Panc1 (cell line): ENCODE measurements at regions not wholly inside any gene's neighbourhood (a gene's known extent, or its start where the extent isn't known, plus 50 kb on each side); places are given as distances from the start of the nearest gene placed in this dataset.

Experiments used
- CTCF ChIP-seq: fragments of 450-650 bp; IDR thresholded peaks from 2 replicates; pipeline ENCODE4 v1.5.1; 2017; ENCODE audit warnings: mild to moderate bottlenecking
- POLR2AphosphoS5 ChIP-seq: IDR thresholded peaks from 2 replicates; pipeline ENCODE4 v1.6.1; 2012; ENCODE audit warnings: mild to moderate bottlenecking, low read depth, low read length, moderate library complexity
- SIN3A ChIP-seq: IDR thresholded peaks from 2 replicates; pipeline ENCODE4 v1.6.1; 2012; ENCODE audit warnings: low read depth, mild to moderate bottlenecking, low read length, moderate library complexity, borderline replicate concordance; ENCODE audit not compliant: insufficient read depth
- TCF7L2 ChIP-seq: IDR thresholded peaks from 2 replicates; pipeline ENCODE4 v1.6.1; 2011; ENCODE audit warnings: mild to moderate bottlenecking, low read depth, low read length, inconsistent platforms

GRCh38 chr7:46178661-46179060, 257.6 kb upstream of the IGFBP3 start:
- TF ChIP-seq CTCF (no peak), TCF7L2 (no peak), POLR2AphosphoS5 (no peak), SIN3A (no peak)
